Liver (tissue), 8 donors: ENCODE measurements at regions not wholly inside any gene's neighbourhood (a gene's known extent, or its start where the extent isn't known, plus 50 kb on each side); places are given as distances from the start of the nearest gene placed in this dataset.

Experiments
- DNase-seq: peaks from one replicate; pipeline ENCODE4 v3.0.0-alpha.2; 2017; ENCODE audit warnings: low spot score
- H3K27ac ChIP-seq, 2 donors: one replicate each; pipeline ENCODE4 v1.7.0; 2013; ENCODE audit warnings: inconsistent platforms in 2 of 2, low read length in 2 of 2, control low read depth in 1 of 2, low read depth in 1 of 2, mild to moderate bottlenecking in 1 of 2
- H3K27me3 ChIP-seq, 4 donors: one replicate each; pipeline versions ENCODE4 v1.6.1 to v1.7.0; 2013; ENCODE audit warnings: low read length in 3 of 4, inconsistent platforms in 1 of 4, mild to moderate bottlenecking in 1 of 4, moderate library complexity in 1 of 4; ENCODE audit not compliant: control insufficient read depth in 4 of 4, insufficient read depth in 4 of 4
- H3K36me3 ChIP-seq, 4 donors: one replicate each; pipeline versions ENCODE4 v1.6.1 to v1.7.0; 2013; ENCODE audit warnings: low read length in 3 of 4, mild to moderate bottlenecking in 3 of 4, low read depth in 1 of 4, moderate library complexity in 1 of 4; ENCODE audit not compliant: control insufficient read depth in 4 of 4, insufficient read depth in 3 of 4
- H3K4me1 ChIP-seq, 4 donors: one replicate each; pipeline versions ENCODE4 v1.6.1 to v1.7.0; 2013; ENCODE audit warnings: low read length in 3 of 4, mild to moderate bottlenecking in 3 of 4, moderate library complexity in 1 of 4; ENCODE audit not compliant: control insufficient read depth in 4 of 4, insufficient read depth in 4 of 4
- H3K4me3 ChIP-seq, 3 donors: one replicate each; pipeline versions ENCODE4 v1.6.1 to v1.7.0; 2013; ENCODE audit warnings: low read length in 3 of 3, control low read depth in 1 of 3, low read depth in 1 of 3, mild to moderate bottlenecking in 1 of 3
- H3K9ac ChIP-seq, 2 donors: one replicate each; pipeline ENCODE4 v1.7.0; 2013; ENCODE audit warnings: low read length in 2 of 2, mild to moderate bottlenecking in 2 of 2, moderate library complexity in 2 of 2, control low read depth in 1 of 2, low read depth in 1 of 2
- H3K9me3 ChIP-seq, 4 donors: one replicate each; pipeline versions ENCODE4 v1.6.1 to v1.7.0; 2013; ENCODE audit warnings: low read length in 3 of 4; ENCODE audit not compliant: control insufficient read depth in 4 of 4
- ATF3 ChIP-seq: IDR thresholded peaks from 2 replicates; pipeline ENCODE4 v1.6.1; 2016; ENCODE audit warnings: antibody characterized with exemption
- CTCF ChIP-seq: fragments of 150-350 bp; IDR thresholded peaks from 2 replicates; pipeline ENCODE4 v1.5.1; 2017; ENCODE audit warnings: improper control_type of control experiment, low read depth, low read length; ENCODE audit not compliant: missing input control
- EGR1 ChIP-seq, 2 donors: IDR thresholded peaks; 2 replicates each; pipeline ENCODE4 v1.6.1; 2016 to 2018; ENCODE audit warnings: antibody characterized with exemption in 2 of 2, low read depth in 2 of 2
- FOXA1 ChIP-seq: IDR thresholded peaks from 2 replicates; pipeline ENCODE4 v1.6.1; 2016; ENCODE audit warnings: antibody characterized with exemption
- FOXA2 ChIP-seq: IDR thresholded peaks from 2 replicates; pipeline ENCODE4 v1.6.1; 2016; ENCODE audit warnings: antibody characterized with exemption
- GABPA ChIP-seq, 2 donors: IDR thresholded peaks in 1 of 2; conservative IDR thresholded peaks in 1 of 2; 2 replicates each; pipeline ENCODE4 v1.6.1; 2016; ENCODE audit warnings: antibody characterized with exemption in 2 of 2, mild to moderate bottlenecking in 1 of 2, moderate library complexity in 1 of 2
- HNF4A ChIP-seq, 2 donors: conservative IDR thresholded peaks; 2 replicates each; pipeline ENCODE4 v1.6.1; 2016; ENCODE audit warnings: antibody characterized with exemption in 2 of 2, mild to moderate bottlenecking in 2 of 2
- HNF4G ChIP-seq: IDR thresholded peaks from 2 replicates; pipeline ENCODE4 v1.6.1; 2016; ENCODE audit warnings: antibody characterized with exemption
- JUND ChIP-seq, 2 donors: IDR thresholded peaks; 2 replicates each; pipeline ENCODE4 v1.6.1; 2016; ENCODE audit warnings: antibody characterized with exemption in 2 of 2
- MAX ChIP-seq: IDR thresholded peaks from 2 replicates; pipeline ENCODE4 v1.6.1; 2016; ENCODE audit warnings: antibody characterized with exemption
- NR2F2 ChIP-seq: IDR thresholded peaks from 2 replicates; pipeline ENCODE4 v1.6.1; 2016; ENCODE audit warnings: antibody characterized with exemption
- RAD21 ChIP-seq, 2 donors: IDR thresholded peaks; 2 replicates each; pipeline ENCODE4 v1.6.1; 2016; ENCODE audit warnings: antibody characterized with exemption in 2 of 2, mild to moderate bottlenecking in 2 of 2
- REST ChIP-seq: IDR thresholded peaks from 2 replicates; pipeline ENCODE4 v1.6.1; 2016; ENCODE audit warnings: antibody characterized with exemption, mild to moderate bottlenecking
- RXRA ChIP-seq, 2 donors: IDR thresholded peaks; 2 replicates each; pipeline ENCODE4 v1.6.1; 2017 to 2018; ENCODE audit warnings: antibody characterized with exemption in 2 of 2, mild to moderate bottlenecking in 1 of 2
- SP1 ChIP-seq: IDR thresholded peaks from 2 replicates; pipeline ENCODE4 v1.6.1; 2018; ENCODE audit warnings: antibody characterized with exemption, mild to moderate bottlenecking
- TAF1 ChIP-seq: conservative IDR thresholded peaks from 2 replicates; pipeline ENCODE4 v1.6.1; 2016; ENCODE audit warnings: antibody characterized with exemption, mild to moderate bottlenecking
- YY1 ChIP-seq: IDR thresholded peaks from 2 replicates; pipeline ENCODE4 v1.6.1; 2016; ENCODE audit warnings: antibody characterized with exemption, mild to moderate bottlenecking
- ZBTB33 ChIP-seq: IDR thresholded peaks from 2 replicates; pipeline ENCODE4 v1.6.1; 2016; ENCODE audit warnings: antibody characterized with exemption
- WGBS: extraction: QIAGEN DNeasy Blood & Tissue Kit; methylation state at CpG from one replicate; pipeline ENCODE4 v1.1.7; 2013; 5-methylcytosine and 5-hydroxymethylcytosine counted together
- donor health status: healthy.
- donor health status: healthy.
- donor health status: healthy.
- donor health status: healthy.
- donor health status: healthy.

- Histone ChIP-seq H3K27ac (no peak overlapping the region), H3K9ac (no peak overlapping the region), H3K9me3 (no peaks in the 10 kb centered on the region), H3K36me3 (no peaks in the 10 kb centered on the region), H3K27me3 (no peaks in the 10 kb centered on the region), H3K4me1 (no peaks in the 10 kb centered on the region), H3K4me3 (no peak overlapping the region)
- TF ChIP-seq ATF3 = no peak
- TF ChIP-seq HNF4A (conservative IDR thresholded peaks at IDR 0.05) = no peak
- no peak for TF ChIP-seq ZBTB33
- TF ChIP-seq REST = no peak
- no peak for DNase-seq
- 89% methylated on average over 2 of the region's 2 CpGs for WGBS
Observed at GRCh38 chr3:180383332-180384020, 218.5 kb upstream of the TTC14 start.

GRCh38 chr3:180390313-180390712, 211.7 kb upstream of the TTC14 start:
- Histone ChIP-seq H3K36me3 (no peaks in the 10 kb centered on the region), H3K4me3 (no peak overlapping the region), H3K27ac (no peak overlapping the region), H3K9ac (no peak overlapping the region), H3K4me1 (no peaks in the 10 kb centered on the region), H3K9me3 (no peaks in the 10 kb centered on the region), H3K27me3 (no peaks in the 10 kb centered on the region)
- no peak for DNase-seq
- TF ChIP-seq NR2F2 (no peak), JUND (IDR thresholded peaks at IDR 0.05) (no peak), RAD21 (IDR thresholded peaks at IDR 0.05) (no peak), REST (no peak), ATF3 (no peak), ZBTB33 (no peak), CTCF (no peak), FOXA1 (no peak), HNF4G (no peak), MAX (no peak), YY1 (no peak), RXRA (IDR thresholded peaks at IDR 0.05) (no peak), FOXA2 (no peak), SP1 (no peak), TAF1 (no peak), GABPA (IDR thresholded peaks at IDR 0.05 in 1 of 2, conservative IDR thresholded peaks at IDR 0.05 in 1 of 2) (no peak), EGR1 (IDR thresholded peaks at IDR 0.05; ENCODE audit: low read depth in 2 of 2) (no peak), HNF4A (conservative IDR thresholded peaks at IDR 0.05) (no peak)
